Fibroblast of skin of back (primary cell): ENCODE measurements at regions not wholly inside any gene's neighbourhood (a gene's known extent, or its start where the extent isn't known, plus 50 kb on each side); places are given as distances from the start of the nearest gene placed in this dataset.

Source experiments
- DNase-seq: peaks from one replicate; pipeline ENCODE4 v3.0.0-alpha.2; 2013

DNA sequence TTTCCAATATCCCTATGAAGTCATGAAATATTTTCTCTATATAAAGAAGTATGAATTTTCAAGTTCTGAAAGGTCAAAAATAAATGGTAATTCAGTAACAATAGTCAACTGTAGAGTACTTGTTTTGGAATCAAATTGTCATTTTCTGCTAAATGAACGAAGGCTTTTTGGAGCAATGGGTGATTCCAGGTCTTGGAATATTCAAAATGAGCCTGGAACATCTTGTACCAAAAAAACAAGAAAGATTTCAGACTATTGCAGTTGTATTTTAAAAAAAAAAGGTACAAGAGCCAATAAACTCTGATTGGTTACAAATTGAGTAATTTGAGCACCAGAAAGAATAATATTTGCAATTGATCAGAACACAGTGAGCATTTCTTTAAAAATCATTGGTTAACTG lies 730.1 kb downstream of the DTWD2 start:
- DNase-seq = no peak

DNA sequence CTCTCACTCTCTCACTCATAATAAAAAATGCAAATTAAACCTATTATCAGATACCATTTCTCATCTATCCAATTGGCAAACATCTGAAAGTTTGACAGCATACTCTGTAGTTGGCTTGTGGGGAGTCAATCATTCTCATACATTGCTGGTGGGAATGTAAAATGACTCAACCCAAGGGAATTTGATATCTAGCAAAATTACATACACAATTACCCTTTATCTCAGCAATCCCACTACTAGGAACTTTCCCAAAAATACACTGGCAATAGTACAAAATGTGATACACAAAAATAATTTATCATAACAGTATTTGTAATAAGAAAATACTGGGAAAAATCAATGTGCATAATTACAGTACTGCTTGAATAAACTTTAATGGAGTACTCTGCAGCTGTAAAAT lies 731.3 kb downstream of the DTWD2 start:
- DNase-seq = peak; percentile 28

DNA sequence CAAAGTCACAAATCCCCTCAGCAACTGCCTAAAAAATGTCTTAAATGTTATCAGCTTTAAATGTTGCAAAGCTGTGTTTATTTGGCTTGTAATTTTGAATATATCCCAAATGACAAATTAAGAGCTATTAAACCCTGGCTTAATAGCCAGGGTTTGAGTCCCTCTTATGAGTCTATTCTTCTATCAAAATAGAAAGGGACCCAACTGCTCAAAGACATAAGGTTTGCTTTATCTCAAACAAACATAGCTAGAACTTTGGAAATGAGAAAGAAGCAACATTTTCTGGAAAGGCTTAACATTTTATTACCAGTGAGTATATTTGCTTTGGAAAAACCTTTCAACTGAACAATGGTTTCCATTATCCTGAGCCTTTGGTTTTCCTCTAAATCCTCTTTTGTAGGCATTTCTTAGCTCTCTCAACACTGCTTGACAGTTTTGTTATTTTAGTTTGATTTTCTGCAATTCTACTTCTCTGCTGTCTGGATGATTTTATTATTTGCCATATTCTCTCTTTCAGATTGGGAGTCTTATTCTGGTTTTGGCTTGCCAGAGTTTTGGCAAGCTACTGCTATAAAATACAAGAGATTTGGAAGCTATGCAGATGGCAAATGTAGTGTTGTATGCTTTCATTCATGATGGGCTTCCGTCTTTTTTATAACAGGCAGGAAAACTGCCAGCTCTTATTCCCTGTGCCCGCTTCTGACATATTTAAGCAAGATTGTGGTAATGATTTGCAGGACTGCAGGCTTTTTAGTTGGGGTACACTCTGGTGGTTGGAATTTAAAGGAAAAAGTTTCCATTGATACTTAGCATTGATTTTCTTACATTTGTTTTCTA lies 734.9 kb downstream of the DTWD2 start:
- DNase-seq = no peak

DNA sequence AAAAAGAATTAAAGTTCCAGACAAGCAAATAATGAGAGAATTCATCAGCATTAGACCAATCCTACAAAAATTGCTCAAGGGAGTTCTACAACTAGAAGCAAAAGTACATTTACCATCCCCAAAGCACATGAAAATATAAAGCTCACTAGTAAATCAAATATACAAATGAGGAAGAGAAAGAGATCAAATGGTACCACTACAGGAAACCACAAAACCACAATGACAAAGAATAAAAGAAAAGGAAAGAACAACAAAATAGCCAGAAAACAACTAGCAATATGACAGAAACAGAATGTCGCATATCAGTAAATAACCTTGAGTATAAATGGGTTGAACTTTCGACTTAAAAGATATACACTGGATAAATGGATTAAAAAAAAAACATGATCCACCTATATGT lies 739.0 kb downstream of the DTWD2 start:
- DNase-seq = no peak

DNA sequence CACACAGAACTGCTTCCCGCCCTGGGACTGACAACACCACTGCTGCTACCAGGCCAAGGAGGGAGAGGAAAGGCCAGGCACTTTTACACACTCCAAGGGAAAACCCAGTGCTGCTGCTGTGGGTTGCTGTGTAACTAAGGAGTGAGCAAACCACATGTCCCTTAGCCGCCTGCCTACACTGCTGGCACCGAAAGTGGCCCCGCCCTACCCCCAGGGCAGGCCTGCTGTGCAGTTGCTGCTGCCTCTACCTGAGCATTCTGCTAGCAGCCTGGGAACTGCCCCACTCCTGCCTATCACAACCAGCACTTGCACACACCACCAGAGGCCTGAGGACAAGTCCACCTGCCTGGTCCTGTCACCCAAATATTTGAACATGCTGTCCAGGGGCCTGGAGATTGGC lies 740.9 kb downstream of the DTWD2 start:
- no peak for DNase-seq

DNA sequence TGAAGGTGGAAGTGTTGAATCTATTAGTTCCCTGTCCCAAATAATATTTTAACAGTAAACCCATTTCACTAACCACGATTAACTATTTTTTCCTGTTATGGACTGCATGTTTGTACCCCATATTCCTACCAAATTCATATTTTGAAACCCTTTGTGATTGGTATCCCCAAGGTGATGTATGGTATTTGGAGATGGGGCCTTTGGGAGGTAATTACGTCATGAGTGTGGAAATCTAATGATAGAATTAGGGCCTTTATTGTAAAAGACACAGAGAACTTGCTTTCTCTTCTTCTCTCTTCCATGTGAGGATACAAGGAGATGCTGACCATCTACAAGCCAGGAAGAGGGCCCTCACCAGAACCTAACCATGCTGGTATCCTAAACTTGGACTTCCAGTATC lies 744.7 kb downstream of the DTWD2 start:
- no peak for DNase-seq

DNA sequence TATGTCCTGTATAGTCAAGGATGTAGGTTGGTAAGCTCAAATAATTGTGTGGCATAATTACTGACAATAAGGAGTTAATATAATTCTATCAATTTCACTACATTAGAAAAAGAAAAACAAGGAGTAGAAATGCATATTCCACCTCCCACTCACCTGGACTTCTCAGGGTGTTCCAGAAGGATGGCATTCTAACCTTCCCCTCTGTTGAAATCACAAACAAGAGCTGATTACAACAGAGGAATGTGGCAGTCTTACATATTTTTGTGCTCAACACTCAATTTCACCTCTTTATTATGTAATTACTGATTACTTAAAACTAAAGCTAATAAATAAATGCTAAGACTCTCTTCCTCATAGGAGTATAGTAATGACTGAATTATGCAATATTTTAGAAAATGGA lies 745.3 kb downstream of the DTWD2 start:
- DNase-seq = no peak

DNA sequence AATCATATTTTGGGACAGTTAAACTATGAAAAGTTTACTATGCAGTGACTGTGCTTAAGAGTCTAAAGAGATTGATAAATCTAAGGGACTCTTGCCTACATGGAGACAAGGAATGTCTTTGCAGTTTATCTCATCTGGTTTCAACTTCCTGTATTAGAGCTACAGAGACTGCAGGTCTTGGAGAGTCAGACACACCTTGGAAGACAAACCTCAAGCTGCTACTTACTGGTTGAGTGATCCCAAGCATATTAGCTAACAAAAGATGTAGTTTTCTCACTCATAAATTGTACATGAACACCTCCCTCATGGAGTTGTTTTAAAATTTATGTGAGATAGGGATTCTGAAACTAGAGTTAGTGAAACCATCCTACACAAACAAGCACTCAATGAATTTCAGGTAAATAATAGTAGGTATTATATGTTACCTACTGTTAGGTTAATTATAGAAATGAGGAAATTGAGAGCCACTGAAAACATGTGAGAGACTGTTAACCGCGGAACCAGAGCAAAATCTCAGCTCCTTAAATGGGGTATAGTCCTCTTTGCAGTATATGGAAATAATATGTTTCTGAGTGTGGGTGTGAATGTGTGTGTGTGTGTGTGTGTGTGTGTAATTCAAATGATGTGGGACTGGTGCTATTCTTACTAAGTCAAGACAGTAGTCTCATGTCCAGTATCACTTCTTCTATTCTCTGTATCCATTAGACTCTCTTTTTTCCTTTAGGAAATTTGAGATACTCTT lies 752.1 kb downstream of the DTWD2 start:
- no peak for DNase-seq

DNA sequence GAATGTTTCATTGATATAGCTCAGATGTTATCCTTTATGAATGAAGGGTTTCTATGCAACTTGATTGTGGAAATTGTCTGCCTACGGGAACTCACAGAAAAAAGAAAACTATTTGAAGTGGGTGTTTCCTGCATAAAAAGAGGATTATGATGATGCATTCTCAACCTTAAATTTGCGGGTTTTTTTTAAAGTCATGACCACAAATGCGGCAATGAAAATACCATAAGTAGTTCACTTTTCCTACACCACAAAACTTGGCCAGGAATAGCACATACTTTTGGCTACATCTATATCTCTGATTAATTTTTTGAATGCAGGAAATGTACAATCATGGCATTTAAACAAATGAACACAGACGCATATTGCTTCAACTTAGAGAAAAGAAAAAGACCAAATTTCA lies 754.7 kb downstream of the DTWD2 start:
- peak; percentile 37 for DNase-seq

DNA sequence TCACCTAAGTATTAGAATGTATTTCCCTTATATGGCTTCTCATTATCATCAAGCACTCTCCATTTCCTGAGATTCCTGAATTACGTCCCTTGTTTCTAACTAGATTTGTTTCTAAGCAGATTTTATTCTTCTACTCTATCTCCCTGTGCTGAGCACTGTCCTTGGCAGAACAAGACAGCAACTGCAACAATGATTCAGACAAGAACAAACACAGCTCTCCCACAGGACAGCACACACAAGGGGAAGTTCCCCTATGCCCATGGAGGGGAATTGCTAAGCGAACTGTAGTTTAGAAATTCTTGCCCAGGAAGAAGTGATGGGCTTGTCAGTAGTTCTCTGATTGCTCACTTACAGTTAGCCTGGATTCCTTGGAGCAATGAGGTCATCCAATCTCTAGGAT lies 759.9 kb downstream of the DTWD2 start:
- DNase-seq = peak; percentile 12

DNA sequence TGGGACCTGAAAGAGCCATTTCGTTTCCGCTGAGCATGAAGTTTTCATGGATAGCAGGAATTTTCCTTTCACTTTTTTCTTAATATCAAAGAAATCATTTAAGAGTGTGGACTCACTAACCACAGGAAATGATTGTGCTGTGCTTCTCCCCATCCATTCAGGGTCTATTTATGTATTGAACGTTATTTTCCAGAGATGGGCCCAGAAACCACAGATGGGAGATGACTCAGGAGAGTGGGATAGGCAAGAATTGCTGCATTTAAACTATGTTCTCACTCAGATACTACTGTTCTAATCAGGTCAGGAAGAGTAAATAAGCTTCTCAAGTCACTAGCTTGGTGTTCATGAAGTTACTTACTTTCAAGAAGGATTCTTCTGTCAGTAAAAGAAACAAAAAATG lies 763.8 kb downstream of the DTWD2 start:
- peak; percentile 86 for DNase-seq

DNA sequence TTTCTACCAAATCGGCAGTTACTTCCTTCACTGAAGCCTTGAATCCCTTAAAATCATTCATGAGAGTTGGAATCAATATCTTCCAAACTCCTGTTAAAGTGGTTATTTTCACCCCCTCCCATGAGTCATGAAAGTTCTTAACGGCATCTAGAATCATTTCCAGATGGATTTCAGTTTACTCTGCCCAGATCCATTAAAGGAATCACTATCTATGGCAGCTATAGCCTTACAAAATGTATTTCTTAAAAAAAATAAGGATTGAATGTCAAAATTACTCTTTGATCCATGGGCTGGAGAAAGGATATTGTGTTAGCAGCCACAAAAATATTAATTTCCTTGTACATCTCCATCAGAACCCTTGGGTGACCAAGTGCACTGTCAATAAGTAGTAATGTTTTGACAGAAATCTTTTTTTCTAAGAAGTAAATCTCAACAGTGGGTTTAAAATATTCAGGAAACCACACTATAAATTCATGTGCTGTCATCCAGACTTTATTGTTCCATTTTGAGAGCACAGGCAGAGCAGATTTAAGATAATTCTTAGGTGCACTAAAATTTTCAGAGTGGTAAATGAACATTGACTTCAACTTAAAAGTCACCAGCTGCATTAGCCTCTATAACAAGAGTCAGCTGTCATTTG lies 767.7 kb downstream of the DTWD2 start:
- peak; percentile 64 for DNase-seq

DNA sequence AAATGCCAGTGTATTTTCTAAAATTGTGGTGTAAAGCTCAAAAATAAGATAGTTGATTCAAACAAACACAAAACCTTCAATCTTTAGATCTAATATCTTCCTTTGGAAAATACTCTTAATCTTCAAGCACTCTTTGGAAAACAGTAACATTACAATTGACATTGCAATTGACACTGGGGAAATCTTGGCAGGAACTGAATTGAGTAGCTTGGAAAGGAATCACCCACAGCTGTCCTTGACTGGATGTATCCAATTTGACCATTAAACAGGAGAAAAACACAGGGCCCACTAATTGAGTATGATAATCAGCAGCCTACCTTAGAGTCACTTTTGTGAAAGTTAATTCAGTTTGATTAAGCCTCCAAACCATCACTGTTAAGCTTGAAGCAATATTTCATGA lies 776.7 kb downstream of the DTWD2 start:
- DNase-seq = no peak

DNA sequence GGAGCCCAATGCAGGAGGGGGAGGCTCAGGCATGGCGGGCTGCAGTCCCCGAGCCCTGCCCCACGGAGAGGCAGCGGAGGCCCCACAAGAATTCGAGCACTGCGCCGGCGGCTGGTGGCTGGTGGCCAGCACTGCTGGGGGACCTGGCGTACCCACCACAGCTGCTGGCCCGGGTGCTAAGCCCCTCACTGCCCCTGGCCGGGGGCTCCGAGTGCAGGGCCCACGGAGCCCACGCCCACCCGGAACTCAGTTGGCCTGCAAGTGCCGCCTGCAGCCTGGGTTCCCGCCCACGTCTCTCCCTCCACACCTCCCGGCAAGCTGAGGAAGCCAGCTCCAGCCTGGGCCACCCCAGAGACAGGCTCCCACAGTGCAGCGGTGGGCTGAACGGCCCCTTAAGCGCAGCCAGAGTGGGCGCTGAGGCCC lies 780.3 kb downstream of the DTWD2 start:
- DNase-seq = no peak

DNA sequence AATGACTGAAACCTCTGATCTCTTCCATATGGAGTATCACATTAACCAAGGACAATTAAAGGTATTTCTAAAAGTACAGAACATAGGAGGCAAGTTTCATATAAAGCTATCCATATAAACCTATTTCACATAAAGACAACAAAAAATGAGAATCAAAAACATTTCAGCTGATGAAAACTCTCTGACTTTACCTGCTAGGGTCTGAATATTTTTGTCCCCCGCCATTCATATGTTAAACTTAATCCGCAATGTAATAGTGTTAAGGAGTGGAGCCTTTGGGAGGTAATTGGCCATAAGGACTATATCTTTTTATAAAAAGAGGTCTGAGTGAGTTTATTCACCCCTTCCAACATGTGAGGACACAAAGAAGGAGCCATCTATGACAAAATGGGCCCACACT lies 788.5 kb downstream of the DTWD2 start:
- DNase-seq = no peak

DNA sequence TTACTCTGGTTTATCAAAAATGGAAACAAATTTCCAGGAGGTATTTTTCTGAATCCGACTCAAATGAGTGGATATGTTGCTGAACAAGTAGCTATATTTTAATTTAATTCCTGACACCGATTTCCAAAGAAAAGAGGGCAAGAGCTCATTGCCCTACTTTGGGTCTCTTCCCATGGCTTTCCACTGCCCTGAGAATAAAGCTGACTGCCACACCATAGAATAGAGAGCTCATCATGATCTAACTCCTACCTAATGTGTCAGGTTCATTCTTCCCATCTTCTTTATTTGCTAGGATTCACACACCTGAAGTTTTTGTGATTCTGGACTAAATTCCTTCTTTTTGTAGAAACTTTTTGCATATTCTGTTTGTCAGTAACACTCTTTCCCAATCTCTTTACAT lies 792.1 kb downstream of the DTWD2 start:
- DNase-seq = no peak

DNA sequence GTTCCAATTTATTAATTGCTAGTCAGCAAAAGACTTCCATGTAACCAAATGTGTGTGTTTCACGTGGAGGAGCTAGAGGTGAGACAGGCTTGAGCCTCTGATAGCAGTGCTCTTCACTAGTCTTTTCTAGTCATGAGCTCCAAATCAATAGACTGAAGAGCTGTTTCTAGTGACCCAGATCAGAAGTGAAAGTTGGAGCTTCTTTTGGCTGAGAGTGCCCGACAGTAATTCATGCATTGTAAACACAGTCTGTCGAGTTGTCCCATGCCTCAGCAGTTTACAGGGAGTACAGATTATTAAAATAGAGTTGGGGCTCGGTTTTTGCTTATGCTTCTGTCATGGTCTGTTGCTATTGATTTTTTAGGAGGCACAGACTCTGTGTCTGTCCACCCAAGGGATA lies 793.1 kb downstream of the DTWD2 start:
- no peak for DNase-seq

DNA sequence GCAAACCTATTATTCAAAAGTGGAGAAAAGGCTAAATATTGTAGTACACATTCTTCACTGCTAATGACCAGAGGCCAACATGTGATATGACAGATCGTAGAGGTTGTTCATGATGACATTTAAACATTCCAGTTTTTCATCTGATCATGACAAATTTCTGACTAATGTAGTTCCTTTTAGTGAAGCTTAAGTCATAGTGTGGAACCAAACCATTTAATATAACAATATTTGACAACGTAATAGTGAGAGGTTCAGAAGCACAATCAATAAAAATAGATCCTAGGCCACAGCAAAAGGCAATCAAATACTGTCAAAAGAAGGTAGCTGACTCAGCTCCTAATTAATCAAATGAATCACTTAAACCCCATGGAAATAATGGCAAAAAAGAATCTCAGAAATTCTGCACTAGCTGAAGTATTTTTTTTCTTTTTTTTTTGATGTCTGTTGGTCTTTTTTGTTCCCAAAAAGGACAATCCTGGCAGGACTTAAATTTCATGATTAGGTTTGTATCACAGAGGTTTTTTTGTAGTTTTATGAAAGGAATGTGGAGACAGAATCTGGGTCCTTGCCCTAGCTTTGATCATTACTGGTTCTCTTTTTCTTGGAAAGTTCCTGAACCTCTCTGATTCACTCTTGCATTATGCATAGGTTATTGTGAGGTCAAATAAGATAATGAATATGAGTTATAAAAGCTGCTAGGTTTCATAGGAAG lies 795.0 kb downstream of the DTWD2 start:
- no peak for DNase-seq

DNA sequence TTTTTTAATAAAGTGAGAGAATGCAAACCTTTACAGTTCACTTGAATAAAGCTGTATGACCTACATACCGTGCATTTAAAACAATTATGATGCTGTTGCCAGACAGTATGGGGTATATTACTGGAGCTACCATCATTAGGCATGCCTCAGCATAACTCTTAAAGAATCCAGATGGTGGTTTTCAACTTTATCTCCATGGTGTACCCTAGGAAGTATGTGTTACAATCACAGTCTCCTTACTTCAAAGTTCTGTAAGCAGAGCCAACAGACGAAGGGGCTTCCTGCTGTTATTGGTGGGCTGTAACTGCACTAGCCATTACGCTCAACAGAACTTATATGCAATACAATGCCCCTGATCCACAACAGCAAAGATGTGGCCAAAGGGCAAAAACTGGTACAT lies 803.3 kb downstream of the DTWD2 start:
- no peak for DNase-seq

DNA sequence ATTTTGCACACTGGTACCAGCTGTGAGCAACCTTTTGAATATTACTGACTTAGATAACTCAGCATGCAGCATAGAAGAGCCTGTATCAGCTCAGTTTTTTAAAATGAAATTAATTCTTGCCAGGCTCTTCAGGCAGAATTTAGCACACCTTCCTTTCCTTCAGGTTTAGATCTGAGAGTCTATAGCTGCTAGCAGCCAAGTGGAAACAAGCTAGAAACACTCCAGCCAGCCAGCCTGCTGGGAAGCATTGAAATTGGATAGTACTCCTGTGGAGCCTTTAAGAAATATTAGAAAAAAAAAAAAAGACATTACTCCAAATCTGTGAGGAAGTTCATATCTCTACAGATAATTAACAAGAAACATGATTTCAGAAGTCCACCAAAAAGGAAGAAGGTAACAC lies 812.2 kb downstream of the DTWD2 start:
- no peak for DNase-seq

DNA sequence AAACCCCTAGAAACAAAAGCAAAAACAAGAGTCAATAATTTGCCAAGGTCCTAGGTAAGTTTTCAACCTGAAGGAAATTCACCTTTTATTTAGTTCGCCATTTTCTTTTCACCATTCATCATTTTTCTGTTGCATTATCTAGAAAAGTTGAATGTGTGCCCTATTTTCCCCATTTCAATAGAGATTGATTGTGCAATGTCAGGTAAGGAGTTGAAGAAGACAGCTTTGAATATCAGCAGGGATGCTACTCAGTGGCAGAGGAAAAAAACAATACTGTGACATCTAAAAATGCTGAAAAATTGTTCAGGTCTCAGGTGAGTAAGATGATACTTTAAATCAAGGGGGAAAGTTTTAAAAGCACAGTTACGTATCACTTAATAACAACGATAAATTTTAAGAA lies 813.7 kb downstream of the DTWD2 start:
- DNase-seq = no peak

DNA sequence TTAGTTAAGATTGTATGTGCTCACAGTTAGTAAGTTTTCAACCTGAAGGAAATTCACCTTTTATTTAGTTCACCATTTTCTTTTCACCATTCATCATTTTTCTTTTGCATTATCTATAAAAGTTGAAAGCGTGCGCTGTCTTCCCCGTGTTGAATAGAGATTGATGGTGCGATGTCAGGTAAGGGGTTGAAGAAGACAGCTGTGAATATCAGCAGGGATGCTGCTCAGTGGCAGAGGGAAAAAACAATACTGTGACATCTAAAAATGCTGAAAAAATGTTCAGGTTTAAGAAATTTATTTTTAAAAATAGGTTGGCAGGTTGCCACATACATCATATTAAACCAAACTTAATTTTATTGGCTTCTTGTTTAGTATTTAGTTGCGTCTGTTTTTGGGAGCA lies 815.0 kb downstream of the DTWD2 start:
- no peak for DNase-seq

DNA sequence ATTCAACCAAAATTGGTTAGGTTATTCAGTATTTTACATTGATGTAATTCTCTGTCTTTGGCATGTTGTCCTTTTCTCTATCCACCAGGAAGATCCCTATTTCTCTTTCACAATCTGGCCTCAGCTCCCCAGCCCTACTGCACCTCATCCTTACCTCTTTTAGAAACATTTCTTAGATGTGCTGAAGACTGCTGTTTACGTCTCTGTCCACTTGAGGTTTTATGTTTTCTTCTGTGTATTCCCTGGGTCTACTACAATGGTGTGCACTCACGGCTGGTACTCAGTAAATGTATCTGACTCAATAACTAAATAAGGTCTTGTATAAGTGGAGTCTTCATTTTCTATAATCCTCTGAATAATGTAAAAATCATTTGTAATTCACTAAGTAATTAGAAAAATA lies 822.7 kb downstream of the DTWD2 start:
- no peak for DNase-seq
